OCI-LY3 (cell line): ENCODE measurements at regions not wholly inside any gene's neighbourhood (a gene's known extent, or its start where the extent isn't known, plus 50 kb on each side); places are given as distances from the start of the nearest gene placed in this dataset.

Experiments used
- CTCF ChIP-seq: fragments of 200-600, 300-600 bp; sonication (generic); IDR thresholded peaks from 2 replicates; pipeline ENCODE4 v1.5.1; 2014; ENCODE audit warnings: antibody characterized with exemption, low read length, low read depth
- EZH2phosphoT487 ChIP-seq: fragments of 200-600 bp; shearing (Covaris generic); IDR thresholded peaks from 2 replicates; pipeline ENCODE4 v1.6.1; 2018; ENCODE audit warnings: antibody characterized with exemption, mixed run types, low read depth

GRCh38 chr13:58858870-58859371 lies 1227.4 kb downstream of the PCDH17 start:
- TF ChIP-seq CTCF (no peak), EZH2phosphoT487 (no peak)
